ENCODE measurements at regions not wholly inside any gene's neighbourhood (a gene's known extent, or its start where the extent isn't known, plus 50 kb on each side); places are given as distances from the start of the nearest gene placed in this dataset.
A peak's percentile ranks its signal among the peaks of the same experiment; 100 is the strongest.

- DNase-seq: peak; percentile 34
- no peaks in the 10 kb centered on the region for H3K36me3 ChIP-seq (ENCODE audit: control insufficient read depth, insufficient read depth, low read length)
- WGBS (ENCODE audit: insufficient coverage): no CpG with 5 or more reads among the region's 2 CpGs
- peaks cover 7% of the 10 kb centered on the region for H3K4me1 ChIP-seq (ENCODE audit: control insufficient read depth, insufficient read depth, low read length)
- peaks cover 17% of the 10 kb centered on the region for H3K27me3 ChIP-seq (ENCODE audit: control insufficient read depth, insufficient read depth, low read length)
- no peak overlapping the region for H3K4me3 ChIP-seq (ENCODE audit: low read length)
- H3K27ac ChIP-seq (ENCODE audit: low read length): no peak overlapping the region
- H3K9me3 ChIP-seq (replicated peaks; ENCODE audit: control insufficient read depth, low read depth, low read length): no peaks in the 10 kb centered on the region
Measured at GRCh38 chrX:13374364-13374763, 54.5 kb upstream of the ATXN3L start.

- WGBS (ENCODE audit: insufficient coverage): no CpG with 5 or more reads among the region's 7 CpGs
- H3K4me3 ChIP-seq (ENCODE audit: low read length): no peak overlapping the region
- H3K27me3 ChIP-seq (ENCODE audit: control insufficient read depth, insufficient read depth, low read length): peaks cover 14% of the 10 kb centered on the region
- peaks cover 7% of the 10 kb centered on the region for H3K4me1 ChIP-seq (ENCODE audit: control insufficient read depth, insufficient read depth, low read length)
- DNase-seq: peak; percentile 74
- no peaks in the 10 kb centered on the region for H3K36me3 ChIP-seq (ENCODE audit: control insufficient read depth, insufficient read depth, low read length)
- no peak overlapping the region for H3K27ac ChIP-seq (ENCODE audit: low read length)
- H3K9me3 ChIP-seq (replicated peaks; ENCODE audit: control insufficient read depth, low read depth, low read length): no peaks in the 10 kb centered on the region
Measured at GRCh38 chrX:13373431-13374187, 53.8 kb upstream of the ATXN3L start.

GRCh38 chrX:13373027-13373426 lies 53.2 kb upstream of the ATXN3L start:
- no peak overlapping the region for H3K4me3 ChIP-seq (ENCODE audit: low read length)
- H3K27me3 ChIP-seq (ENCODE audit: control insufficient read depth, insufficient read depth, low read length): peaks cover 11% of the 10 kb centered on the region
- no peak overlapping the region for H3K27ac ChIP-seq (ENCODE audit: low read length)
- peaks cover 7% of the 10 kb centered on the region for H3K4me1 ChIP-seq (ENCODE audit: control insufficient read depth, insufficient read depth, low read length)
- no CpG with 5 or more reads among the region's 1 CpG for WGBS (ENCODE audit: insufficient coverage)
- DNase-seq: no peak
- H3K9me3 ChIP-seq (replicated peaks; ENCODE audit: control insufficient read depth, low read depth, low read length): no peaks in the 10 kb centered on the region
- H3K36me3 ChIP-seq (ENCODE audit: control insufficient read depth, insufficient read depth, low read length): no peaks in the 10 kb centered on the region

- DNase-seq: no peak
- no peaks in the 10 kb centered on the region for H3K36me3 ChIP-seq (ENCODE audit: control insufficient read depth, insufficient read depth, low read length)
Measured at GRCh38 chrX:13372203-13372980, 52.5 kb upstream of the ATXN3L start.

GRCh38 chrX:13371186-13371585 lies 51.3 kb upstream of the ATXN3L start:
- peaks cover 14% of the 10 kb centered on the region for H3K27me3 ChIP-seq (ENCODE audit: control insufficient read depth, insufficient read depth, low read length)

More at GRCh38 chrX:13372203-13372980, 52.5 kb upstream of the ATXN3L start:
- H3K27me3 ChIP-seq (ENCODE audit: control insufficient read depth, insufficient read depth, low read length): peaks cover 11% of the 10 kb centered on the region
- H3K27ac ChIP-seq (ENCODE audit: low read length): no peak overlapping the region
- no CpG with 5 or more reads among the region's 2 CpGs for WGBS (ENCODE audit: insufficient coverage)
- H3K4me3 ChIP-seq (ENCODE audit: low read length): no peak overlapping the region
- H3K4me1 ChIP-seq (ENCODE audit: control insufficient read depth, insufficient read depth, low read length): peaks cover 5% of the 10 kb centered on the region
- H3K9me3 ChIP-seq (replicated peaks; ENCODE audit: control insufficient read depth, low read depth, low read length): no peaks in the 10 kb centered on the region

GRCh38 chrX:13370713-13371112 lies 50.9 kb upstream of the ATXN3L start:
- DNase-seq: no peak
- no peaks in the 10 kb centered on the region for H3K4me1 ChIP-seq (ENCODE audit: control insufficient read depth, insufficient read depth, low read length)

More at GRCh38 chrX:13371186-13371585, 51.3 kb upstream of the ATXN3L start:
- Histone ChIP-seq H3K4me1 (ENCODE audit: control insufficient read depth, insufficient read depth, low read length) (peaks cover 2% of the 10 kb centered on the region), H3K27ac (ENCODE audit: low read length) (no peak overlapping the region), H3K36me3 (ENCODE audit: control insufficient read depth, insufficient read depth, low read length) (no peaks in the 10 kb centered on the region), H3K9me3 (replicated peaks; ENCODE audit: control insufficient read depth, low read depth, low read length) (no peaks in the 10 kb centered on the region), H3K4me3 (ENCODE audit: low read length) (no peak overlapping the region)
- no peak for DNase-seq

More at GRCh38 chrX:13370713-13371112, 50.9 kb upstream of the ATXN3L start:
- WGBS (ENCODE audit: insufficient coverage): no CpG with 5 or more reads among the region's 1 CpG
- Histone ChIP-seq H3K36me3 (ENCODE audit: control insufficient read depth, insufficient read depth, low read length) (no peaks in the 10 kb centered on the region), H3K4me3 (ENCODE audit: low read length) (no peak overlapping the region), H3K9me3 (replicated peaks; ENCODE audit: control insufficient read depth, low read depth, low read length) (no peaks in the 10 kb centered on the region), H3K27ac (ENCODE audit: low read length) (no peak overlapping the region), H3K27me3 (ENCODE audit: control insufficient read depth, insufficient read depth, low read length) (peaks cover 10% of the 10 kb centered on the region)

Data from muscle of leg (tissue), 3 donors.